ENCODE measurements at regions not wholly inside any gene's neighbourhood (a gene's known extent, or its start where the extent isn't known, plus 50 kb on each side); places are given as distances from the start of the nearest gene placed in this dataset.

- Histone ChIP-seq H3K9ac (ENCODE audit: low read depth, low read length) (no peak overlapping the region), H3K4me3 (ENCODE audit: insufficient read depth, low read depth, low read length) (no peak overlapping the region), H3K27me3 (ENCODE audit: control insufficient read depth, insufficient read depth, low read length) (no peaks in the 10 kb centered on the region), H2BK120ac (ENCODE audit: low read depth, low read length) (no peak overlapping the region), H3K4me2 (ENCODE audit: low read depth, low read length) (no peak overlapping the region), H4K5ac (ENCODE audit: low read depth, low read length) (no peak overlapping the region), H2BK20ac (ENCODE audit: low read depth, low read length) (no peak overlapping the region), H3K14ac (replicated peaks; ENCODE audit: low read depth, low read length) (no peak overlapping the region), H4K20me1 (ENCODE audit: insufficient read depth, low read length) (no peaks in the 10 kb centered on the region; the same call in 1 of the 2 replicates), H3K9me1 (ENCODE audit: insufficient read depth, low read length) (peaks cover 3% of the 10 kb centered on the region; the same call in 1 of the 2 replicates), H3K4ac (ENCODE audit: low read depth, low read length) (no peak overlapping the region), H2AK5ac (ENCODE audit: low read depth, low read length) (no peak overlapping the region; the same call in 1 of the 2 replicates), H3K36me3 (ENCODE audit: control insufficient read depth, insufficient read depth, low read length) (no peaks in the 10 kb centered on the region), H3K9me3 (ENCODE audit: control insufficient read depth, insufficient read depth, low read length) (no peaks in the 10 kb centered on the region), H3K27ac (ENCODE audit: insufficient read depth, low read length) (no peak overlapping the region), H2AFZ (replicated peaks; ENCODE audit: low read length, poor library complexity) (no peak overlapping the region), H3K18ac (ENCODE audit: low read depth, low read length) (no peak overlapping the region), H3K23ac (ENCODE audit: low read depth, low read length) (no peak overlapping the region), H2BK5ac (ENCODE audit: low read depth, low read length, poor library complexity, severe bottlenecking) (no peak overlapping the region), H2BK15ac (ENCODE audit: low read depth, low read length) (no peak overlapping the region), H3K79me1 (ENCODE audit: low read depth in 1 of 2, low read length in 2 of 2) (no peaks in the 10 kb centered on the region), H3K56ac (ENCODE audit: extremely low read depth, insufficient read depth, low read length) (no peak overlapping the region), H2AK9ac (replicated peaks; ENCODE audit: low read depth, low read length, poor library complexity) (no peak overlapping the region), H3K4me1 (ENCODE audit: control insufficient read depth, insufficient read depth, low read length) (peaks cover 2% of the 10 kb centered on the region; the same call in 1 of the 2 replicates), H4K8ac (ENCODE audit: low read depth in 2 of 2, low read length in 2 of 2) (no peak overlapping the region), H4K91ac (ENCODE audit: insufficient read depth, low read depth, low read length) (no peak overlapping the region)
- CTCF ChIA-PET = no interaction called here
- in situ Hi-C loops (cut with MboI; ENCODE audit: low sequenced_read_pairs) = no loop called here
- POLR2A ChIA-PET (ENCODE audit: unreplicated experiment) = no interaction called here
- BruUV-seq (replicated peaks) = no TSS peak
- dilution Hi-C loops (cut with HindIII; ENCODE audit: low sequenced_read_pairs, unreplicated experiment) = no loop called here
- WGBS, 2 experiments (ENCODE audit: extremely low coverage in 2 of 2, insufficient read length in 1 of 2) = 83% methylated on average over 3 of the region's 7 CpGs; no CpG with 5 or more reads in 1 of the 2 experiments
- intact Hi-C loops (cut with micrococcal nuclease) = no loop called here
- ATAC-seq (ENCODE audit: low read depth) (no peak), DNase-seq (no peak)
- TF ChIP-seq RCOR1 (IDR thresholded peaks at IDR 0.05; ENCODE audit: insufficient replicate concordance, low read length) (no peak), CEBPB (IDR thresholded peaks at IDR 0.05; ENCODE audit: low read depth, low read length) (no peak), POLR2A (IDR thresholded peaks at IDR 0.05; ENCODE audit: low read depth, low read length) (no peak), BHLHE40 (IDR thresholded peaks at IDR 0.05; ENCODE audit: low read depth, low read length) (no peak), MAFK (IDR thresholded peaks at IDR 0.05; ENCODE audit: low read depth, low read length) (no peak), NFE2L2 (IDR thresholded peaks at IDR 0.05; ENCODE audit: low read depth, low read length) (no peak), FOS (IDR thresholded peaks at IDR 0.05; ENCODE audit: low read depth, low read length) (no peak), CHD1 (IDR thresholded peaks at IDR 0.05; ENCODE audit: low read depth, low read length) (no peak), MXI1 (IDR thresholded peaks at IDR 0.05; ENCODE audit: borderline replicate concordance, low read depth, low read length) (no peak)
- TF ChIP-seq, protein P1, sequence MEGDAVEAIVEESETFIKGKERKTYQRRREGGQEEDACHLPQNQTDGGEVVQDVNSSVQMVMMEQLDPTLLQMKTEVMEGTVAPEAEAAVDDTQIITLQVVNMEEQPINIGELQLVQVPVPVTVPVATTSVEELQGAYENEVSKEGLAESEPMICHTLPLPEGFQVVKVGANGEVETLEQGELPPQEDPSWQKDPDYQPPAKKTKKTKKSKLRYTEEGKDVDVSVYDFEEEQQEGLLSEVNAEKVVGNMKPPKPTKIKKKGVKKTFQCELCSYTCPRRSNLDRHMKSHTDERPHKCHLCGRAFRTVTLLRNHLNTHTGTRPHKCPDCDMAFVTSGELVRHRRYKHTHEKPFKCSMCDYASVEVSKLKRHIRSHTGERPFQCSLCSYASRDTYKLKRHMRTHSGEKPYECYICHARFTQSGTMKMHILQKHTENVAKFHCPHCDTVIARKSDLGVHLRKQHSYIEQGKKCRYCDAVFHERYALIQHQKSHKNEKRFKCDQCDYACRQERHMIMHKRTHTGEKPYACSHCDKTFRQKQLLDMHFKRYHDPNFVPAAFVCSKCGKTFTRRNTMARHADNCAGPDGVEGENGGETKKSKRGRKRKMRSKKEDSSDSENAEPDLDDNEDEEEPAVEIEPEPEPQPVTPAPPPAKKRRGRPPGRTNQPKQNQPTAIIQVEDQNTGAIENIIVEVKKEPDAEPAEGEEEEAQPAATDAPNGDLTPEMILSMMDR (conservative IDR thresholded peaks at IDR 0.05; ENCODE audit: low read depth, low read length) = no peak
- TF ChIP-seq, protein P2, sequence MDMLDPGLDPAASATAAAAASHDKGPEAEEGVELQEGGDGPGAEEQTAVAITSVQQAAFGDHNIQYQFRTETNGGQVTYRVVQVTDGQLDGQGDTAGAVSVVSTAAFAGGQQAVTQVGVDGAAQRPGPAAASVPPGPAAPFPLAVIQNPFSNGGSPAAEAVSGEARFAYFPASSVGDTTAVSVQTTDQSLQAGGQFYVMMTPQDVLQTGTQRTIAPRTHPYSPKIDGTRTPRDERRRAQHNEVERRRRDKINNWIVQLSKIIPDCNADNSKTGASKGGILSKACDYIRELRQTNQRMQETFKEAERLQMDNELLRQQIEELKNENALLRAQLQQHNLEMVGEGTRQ (IDR thresholded peaks at IDR 0.05; ENCODE audit: low read depth, low read length) = no peak
Measured at GRCh38 chr9:107175816-107176435, 107.2 kb upstream of the RAD23B start.
